ENCODE measurements at regions not wholly inside any gene's neighbourhood (a gene's known extent, or its start where the extent isn't known, plus 50 kb on each side); places are given as distances from the start of the nearest gene placed in this dataset.

GRCh38 chr3:34285827-34286188 lies 487.4 kb downstream of the PDCD6IP start:
- TF ChIP-seq CTCF (conservative IDR thresholded peaks at IDR 0.05; ENCODE audit: low read depth in 2 of 2) (no peak), EZH2 (IDR thresholded peaks at IDR 0.05; ENCODE audit: low read depth, unreplicated experiment) (no peak), POLR2AphosphoS5 (IDR thresholded peaks at IDR 0.05; ENCODE audit: low read depth) (no peak), CREB1 (CRISPR knock-in tag; IDR thresholded peaks at IDR 0.05; ENCODE audit: low read depth) (no peak), ETS1 (IDR thresholded peaks at IDR 0.05) (no peak), NANOG (IDR thresholded peaks at IDR 0.05; ENCODE audit: borderline replicate concordance) (no peak), JUNB (IDR thresholded peaks at IDR 0.05; ENCODE audit: unreplicated experiment) (no peak), REST (IDR thresholded peaks at IDR 0.05; ENCODE audit: unreplicated experiment) (no peak), EZH2phosphoT487 (IDR thresholded peaks at IDR 0.05; ENCODE audit: unreplicated experiment) (no peak), ZNF331 (CRISPR knock-in tag; IDR thresholded peaks at IDR 0.05; ENCODE audit: low read depth) (no peak), STAT1 (IDR thresholded peaks at IDR 0.05; ENCODE audit: unreplicated experiment) (no peak), ZNF114 (CRISPR knock-in tag; IDR thresholded peaks at IDR 0.05) (no peak)

All from GM23338 (cell line).